Common myeloid progenitor, CD34-positive (primary cell): ENCODE measurements at regions not wholly inside any gene's neighbourhood (a gene's known extent, or its start where the extent isn't known, plus 50 kb on each side); places are given as distances from the start of the nearest gene placed in this dataset.

Source experiments
- CTCF ChIA-PET: fragments of 350-600 bp; sonication (Branson Sonifier 250); formaldehyde crosslinking; loops from one replicate; lab custom pipeline; 2021; ENCODE audit warnings: antibody characterized with exemption; lab: Charles Lee
- POLR2A ChIA-PET: fragments of 350-600 bp; sonication (Branson Sonifier 250); formaldehyde crosslinking; loops from one replicate; lab custom pipeline; 2021; ENCODE audit warnings: antibody characterized with exemption; lab: Charles Lee
- DNase-seq, 3 donors: peaks; one replicate each; pipeline versions ENCODE4 v3.0.0 to v3.0.0-alpha.2; 2013
- H3K27ac ChIP-seq, 2 experiments: 1 replicate in 1 of 2; 2 replicates in 1 of 2; pipeline ENCODE4 v1.7.0; 2013; ENCODE audit warnings: inconsistent platforms in 2 of 2, low read length in 2 of 2, mild to moderate bottlenecking in 2 of 2, low read depth in 1 of 2, moderate library complexity in 1 of 2; ENCODE audit not compliant: severe bottlenecking in 2 of 2, insufficient read depth in 1 of 2, poor library complexity in 1 of 2
- H3K27me3 ChIP-seq, 5 experiments: replicated peaks in 2 of 5; 1 replicate in 3 of 5; 2 replicates in 2 of 5; pipeline versions ENCODE4 v1.6.1 to v1.7.0; 2013; ENCODE audit warnings: low read length in 4 of 5, mild to moderate bottlenecking in 2 of 5, moderate library complexity in 2 of 5, inconsistent platforms in 1 of 5; ENCODE audit not compliant: insufficient read depth in 5 of 5, control insufficient read depth in 4 of 5
- H3K36me3 ChIP-seq, 4 experiments: 1 replicate in 2 of 4; 2 replicates in 2 of 4; pipeline versions ENCODE4 v1.6.1 to v1.7.0; 2013; ENCODE audit warnings: low read length in 3 of 4, control low read depth in 1 of 4, mild to moderate bottlenecking in 1 of 4; ENCODE audit not compliant: control insufficient read depth in 4 of 4, insufficient read depth in 4 of 4
- H3K4me1 ChIP-seq, 4 experiments: 1 replicate in 3 of 4; 2 replicates in 1 of 4; pipeline versions ENCODE4 v1.6.1 to v1.7.1; 2013; ENCODE audit warnings: low read length in 3 of 4, mild to moderate bottlenecking in 3 of 4, control low read depth in 1 of 4, inconsistent platforms in 1 of 4, moderate library complexity in 1 of 4; ENCODE audit not compliant: control insufficient read depth in 4 of 4, insufficient read depth in 4 of 4; ENCODE audit errors: control extremely low read depth in 1 of 4
- H3K4me3 ChIP-seq, 7 experiments: 1 replicate in 4 of 7; 2 replicates in 3 of 7; pipeline versions ENCODE4 v1.5.1 to v1.7.0; 2013; ENCODE audit warnings: mild to moderate bottlenecking in 7 of 7, low read length in 6 of 7, moderate library complexity in 6 of 7, inconsistent platforms in 2 of 7, low read depth in 2 of 7, control low read depth in 1 of 7; ENCODE audit not compliant: insufficient read depth in 4 of 7, control insufficient read depth in 1 of 7; ENCODE audit errors: extremely low read depth in 1 of 7
- H3K9me3 ChIP-seq, 5 experiments: 1 replicate in 4 of 5; 2 replicates in 1 of 5; pipeline versions ENCODE4 v1.6.1 to v1.7.1; 2013; ENCODE audit warnings: low read length in 4 of 5, mild to moderate bottlenecking in 2 of 5, inconsistent platforms in 1 of 5, low read depth in 1 of 5, moderate library complexity in 1 of 5; ENCODE audit not compliant: control insufficient read depth in 4 of 5, insufficient read depth in 2 of 5; ENCODE audit errors: control extremely low read depth in 1 of 5
- WGBS: methylation state at CpG from one replicate; pipeline ENCODE4 v1.1.5; 2013; ENCODE audit not compliant: insufficient coverage; 5-methylcytosine and 5-hydroxymethylcytosine counted together

GRCh38 chr18:47413327-47413726 lies 161.9 kb upstream of the SKOR2 start:
- ChIA-PET POLR2A (no interaction called here), CTCF (no interaction called here)
- Histone ChIP-seq H3K27me3 (peaks cover 0 to 13% (median 5%) of the 10 kb centered on the region in 5 experiments), H3K4me1 (no peaks in the 10 kb centered on the region), H3K36me3 (no peaks in the 10 kb centered on the region), H3K27ac (no peak overlapping the region), H3K9me3 (no peaks in the 10 kb centered on the region), H3K4me3 (no peak overlapping the region)
- 65% methylated on average over 2 of the region's 2 CpGs for WGBS
- no peak for DNase-seq

GRCh38 chr18:47412924-47413323 lies 161.5 kb upstream of the SKOR2 start:
- POLR2A ChIA-PET: no interaction called here
- H3K9me3 ChIP-seq: no peaks in the 10 kb centered on the region
- H3K4me1 ChIP-seq: no peaks in the 10 kb centered on the region
- CTCF ChIA-PET: no interaction called here
- peaks cover 0 to 9% (median 3%) of the 10 kb centered on the region in 5 experiments for H3K27me3 ChIP-seq
- no peak overlapping the region for H3K27ac ChIP-seq
- 100% methylated on average over 1 of the region's 1 CpG for WGBS
- H3K36me3 ChIP-seq: no peaks in the 10 kb centered on the region
- H3K4me3 ChIP-seq: no peak overlapping the region
- DNase-seq: no peak

GRCh38 chr18:47411159-47411558 lies 159.7 kb upstream of the SKOR2 start:
- DNase-seq: no peak
- Histone ChIP-seq H3K9me3 (no peaks in the 10 kb centered on the region), H3K27ac (no peak overlapping the region), H3K36me3 (no peaks in the 10 kb centered on the region), H3K4me1 (no peaks in the 10 kb centered on the region), H3K27me3 (peaks cover 0 to 4% (median 2%) of the 10 kb centered on the region in 5 experiments), H3K4me3 (no peak overlapping the region)
- WGBS: 60% methylated on average over 1 of the region's 1 CpG
- CTCF ChIA-PET: no interaction called here
- POLR2A ChIA-PET: no interaction called here

- CTCF ChIA-PET: interaction anchor here (0.7 kb wide), 1 partner anchor 74 kb away, joined by 3 read pairs; no protein-coding TSS in a partner anchor
- 81% methylated on average over 6 of the region's 6 CpGs for WGBS
- no peaks in the 10 kb centered on the region for H3K4me1 ChIP-seq
- no peak for DNase-seq
- POLR2A ChIA-PET: no interaction called here
- no peak overlapping the region for H3K27ac ChIP-seq
- no peak overlapping the region for H3K4me3 ChIP-seq
- no peaks in the 10 kb centered on the region for H3K36me3 ChIP-seq
- peaks cover 0 to 3% (median 2%) of the 10 kb centered on the region in 5 experiments for H3K27me3 ChIP-seq
- no peaks in the 10 kb centered on the region for H3K9me3 ChIP-seq
Measured at GRCh38 chr18:47410139-47410538, 158.7 kb upstream of the SKOR2 start.

GRCh38 chr18:47409519-47409918 lies 158.1 kb upstream of the SKOR2 start:
- ChIA-PET CTCF (interaction anchor here (0.7 kb wide), 1 partner anchor 75 kb away, joined by 3 read pairs; no protein-coding TSS in a partner anchor), POLR2A (no interaction called here)
- Histone ChIP-seq H3K36me3 (no peaks in the 10 kb centered on the region), H3K27ac (no peak overlapping the region), H3K4me3 (no peak overlapping the region), H3K4me1 (no peaks in the 10 kb centered on the region), H3K27me3 (peaks cover 0 to 2% (median 0%) of the 10 kb centered on the region in 5 experiments), H3K9me3 (no peaks in the 10 kb centered on the region)
- no peak for DNase-seq
- 100% methylated on average over 5 of the region's 7 CpGs for WGBS

- Histone ChIP-seq H3K27me3 (peaks cover 0 to 2% (median 0%) of the 10 kb centered on the region in 5 experiments), H3K4me1 (no peaks in the 10 kb centered on the region), H3K36me3 (no peaks in the 10 kb centered on the region), H3K9me3 (no peaks in the 10 kb centered on the region), H3K4me3 (no peak overlapping the region), H3K27ac (no peak overlapping the region)
- ChIA-PET CTCF (no interaction called here), POLR2A (no interaction called here)
- no peak for DNase-seq
- WGBS: no CpG with 5 or more reads among the region's 2 CpGs
Measured at GRCh38 chr18:47407736-47408135, 156.3 kb upstream of the SKOR2 start.

- H3K9me3 ChIP-seq: no peaks in the 10 kb centered on the region
- ChIA-PET CTCF (no interaction called here), POLR2A (no interaction called here)
- H3K27me3 ChIP-seq: peaks cover 0 to 2% (median 0%) of the 10 kb centered on the region in 5 experiments
- H3K4me1 ChIP-seq: no peaks in the 10 kb centered on the region
- DNase-seq: no peak
- no peak overlapping the region for H3K27ac ChIP-seq
- no peaks in the 10 kb centered on the region for H3K36me3 ChIP-seq
- H3K4me3 ChIP-seq: no peak overlapping the region
- 88% methylated on average over 3 of the region's 3 CpGs for WGBS
Measured at GRCh38 chr18:47404845-47405244, 153.4 kb upstream of the SKOR2 start.
